Neural progenitor cell (in vitro differentiated cells): ENCODE measurements at regions not wholly inside any gene's neighbourhood (a gene's known extent, or its start where the extent isn't known, plus 50 kb on each side); places are given as distances from the start of the nearest gene placed in this dataset.

Experiments
- EZH2 ChIP-seq: fragments of 200-600 bp; sonication (generic); IDR thresholded peaks from 2 replicates; pipeline ENCODE4 v1.6.1; 2017; ENCODE audit warnings: antibody characterized with exemption, mild to moderate bottlenecking, moderate library complexity
- EZH2phosphoT487 ChIP-seq: fragments of 200-600 bp; sonication (generic); IDR thresholded peaks from 2 replicates; pipeline ENCODE4 v1.6.1; 2017; ENCODE audit warnings: antibody characterized with exemption
- TF ChIP-seq, protein P1 (sequence below): fragments of 200-600 bp; sonication (generic); IDR thresholded peaks from 2 replicates; pipeline ENCODE4 v1.5.1; 2017; ENCODE audit warnings: antibody characterized with exemption, mild to moderate bottlenecking

DNA sequence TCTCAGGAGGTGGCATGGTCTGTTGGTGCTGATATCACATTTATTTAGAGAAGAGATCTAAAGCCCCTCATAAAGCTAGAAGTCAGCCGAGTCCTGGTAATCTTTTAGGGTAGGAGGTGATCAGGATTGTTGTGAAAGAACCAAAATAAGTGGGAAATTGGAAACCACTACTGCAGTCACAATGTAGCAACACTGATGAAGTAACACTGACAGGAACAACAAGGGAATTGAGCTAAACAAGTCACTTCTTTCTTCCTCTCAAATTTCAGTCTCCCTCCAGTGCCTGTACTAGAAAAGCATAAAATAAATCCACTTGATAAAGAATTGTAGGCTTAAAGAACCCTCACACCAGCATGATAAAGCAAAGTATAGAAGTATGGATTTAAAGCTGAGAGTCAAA lies 1509.0 kb downstream of the GRIK2 start:
- TF ChIP-seq, protein P1, sequence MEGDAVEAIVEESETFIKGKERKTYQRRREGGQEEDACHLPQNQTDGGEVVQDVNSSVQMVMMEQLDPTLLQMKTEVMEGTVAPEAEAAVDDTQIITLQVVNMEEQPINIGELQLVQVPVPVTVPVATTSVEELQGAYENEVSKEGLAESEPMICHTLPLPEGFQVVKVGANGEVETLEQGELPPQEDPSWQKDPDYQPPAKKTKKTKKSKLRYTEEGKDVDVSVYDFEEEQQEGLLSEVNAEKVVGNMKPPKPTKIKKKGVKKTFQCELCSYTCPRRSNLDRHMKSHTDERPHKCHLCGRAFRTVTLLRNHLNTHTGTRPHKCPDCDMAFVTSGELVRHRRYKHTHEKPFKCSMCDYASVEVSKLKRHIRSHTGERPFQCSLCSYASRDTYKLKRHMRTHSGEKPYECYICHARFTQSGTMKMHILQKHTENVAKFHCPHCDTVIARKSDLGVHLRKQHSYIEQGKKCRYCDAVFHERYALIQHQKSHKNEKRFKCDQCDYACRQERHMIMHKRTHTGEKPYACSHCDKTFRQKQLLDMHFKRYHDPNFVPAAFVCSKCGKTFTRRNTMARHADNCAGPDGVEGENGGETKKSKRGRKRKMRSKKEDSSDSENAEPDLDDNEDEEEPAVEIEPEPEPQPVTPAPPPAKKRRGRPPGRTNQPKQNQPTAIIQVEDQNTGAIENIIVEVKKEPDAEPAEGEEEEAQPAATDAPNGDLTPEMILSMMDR: no peak
- TF ChIP-seq EZH2: no peak
- TF ChIP-seq EZH2phosphoT487: no peak
